H1 (cell line): ENCODE measurements at regions not wholly inside any gene's neighbourhood (a gene's known extent, or its start where the extent isn't known, plus 50 kb on each side); places are given as distances from the start of the nearest gene placed in this dataset.

ENCODE experiments used
- CTCF ChIA-PET: fragments of 300-600 bp; sonication (Branson Sonifier 250); formaldehyde crosslinking; loops from one replicate; lab custom pipeline; 2021; ENCODE audit not compliant: partially characterized antibody; lab: Charles Lee
- POLR2A ChIA-PET: fragments of 300-600 bp; sonication (Branson Sonifier 250); formaldehyde crosslinking; loops from one replicate; lab custom pipeline; 2021; ENCODE audit warnings: inconsistent platforms; ENCODE audit not compliant: partially characterized antibody; lab: Charles Lee
- DNase-seq, 2 experiments: peaks; one replicate each; pipeline versions ENCODE4 v3.0.0 to v3.0.0-alpha.2; 2010 to 2022; ENCODE audit warnings: low spot score in 2 of 2, low read depth in 1 of 2, mixed read lengths in 1 of 2
- FAIRE-seq: peaks from 2 replicates; lab custom pipeline; 2011; peaks lifted over from hg19 to GRCh38; lab: Jason Lieb, UNC
- H2AFZ ChIP-seq: 2 replicates; pipeline ENCODE4 v1.8.1; 2012; ENCODE audit warnings: low read length, inconsistent platforms
- H2AK5ac ChIP-seq: 2 replicates; pipeline ENCODE4 v1.6.1; 2013; ENCODE audit warnings: low read depth, low read length
- H2BK120ac ChIP-seq: replicated peaks from 2 replicates; pipeline ENCODE3; 2013; ENCODE audit warnings: low read depth, low read length, inconsistent platforms
- H2BK12ac ChIP-seq: 2 replicates; pipeline ENCODE4 v1.6.1; 2013; ENCODE audit warnings: low read depth, low read length
- H2BK15ac ChIP-seq: 2 replicates; pipeline ENCODE4 v1.6.1; 2013; ENCODE audit warnings: low read length
- H2BK20ac ChIP-seq: 2 replicates; pipeline ENCODE4 v1.6.1; 2013; ENCODE audit warnings: low read length
- H2BK5ac ChIP-seq: 2 replicates; pipeline ENCODE4 v1.6.1; 2013; ENCODE audit warnings: low read depth, low read length
- H3K14ac ChIP-seq: 2 replicates; pipeline ENCODE4 v1.6.1; 2013; ENCODE audit warnings: inconsistent platforms; ENCODE audit not compliant: insufficient read length
- H3K18ac ChIP-seq: 2 replicates; pipeline ENCODE4 v1.6.1; 2013; ENCODE audit warnings: low read length; ENCODE audit errors: extremely low read depth
- H3K23ac ChIP-seq: 2 replicates; pipeline ENCODE4 v1.6.1; 2013; ENCODE audit warnings: inconsistent platforms; ENCODE audit not compliant: insufficient read length
- H3K23me2 ChIP-seq: 2 replicates; pipeline ENCODE4 v1.6.1; 2013; ENCODE audit warnings: low read depth, low read length
- H3K27ac ChIP-seq: 2 replicates; pipeline ENCODE4 v1.6.1; 2011; ENCODE audit warnings: low read depth, low read length, inconsistent platforms
- H3K27me3 ChIP-seq, 4 experiments: replicated peaks in 1 of 4; 1 replicate in 1 of 4; 2 replicates in 3 of 4; pipeline versions ENCODE4 v1.6.1 to v1.8.1; 2011 to 2013; ENCODE audit warnings: low read length in 3 of 4, mild to moderate bottlenecking in 3 of 4, inconsistent platforms in 2 of 4, mixed read lengths in 2 of 4, moderate library complexity in 1 of 4; ENCODE audit not compliant: control insufficient read depth in 3 of 4, insufficient read depth in 3 of 4; ENCODE audit errors: extremely low read depth in 1 of 4
- H3K36me3 ChIP-seq, 4 experiments: 2 replicates each; pipeline versions ENCODE4 v1.6.1 to v1.8.1; 2011 to 2013; ENCODE audit warnings: mild to moderate bottlenecking in 4 of 4, low read length in 3 of 4, moderate library complexity in 2 of 4, control low read depth in 1 of 4, inconsistent platforms in 1 of 4; ENCODE audit not compliant: insufficient read depth in 4 of 4, control insufficient read depth in 2 of 4
- H3K4ac ChIP-seq: replicated peaks from 2 replicates; pipeline ENCODE3; 2013; ENCODE audit warnings: low read length, low read depth, mixed read lengths, inconsistent platforms; ENCODE audit not compliant: insufficient read length
- H3K4me1 ChIP-seq, 4 experiments: replicated peaks in 1 of 4; 1 replicate in 1 of 4; 2 replicates in 3 of 4; pipeline versions ENCODE4 v1.6.1 to v1.8.1; 2011 to 2013; ENCODE audit warnings: low read length in 3 of 4, inconsistent platforms in 2 of 4, mixed read lengths in 1 of 4; ENCODE audit not compliant: insufficient read depth in 4 of 4, control insufficient read depth in 3 of 4
- H3K4me2 ChIP-seq, 2 experiments: 2 replicates each; pipeline versions ENCODE4 v1.6.1 to v1.8.1; 2011 to 2013; ENCODE audit warnings: low read depth in 2 of 2, low read length in 2 of 2, control low read depth in 1 of 2, inconsistent platforms in 1 of 2, mild to moderate bottlenecking in 1 of 2; ENCODE audit not compliant: insufficient read depth in 1 of 2
- H3K4me3 ChIP-seq, 4 experiments: fragments of 200-600, 300-600 bp in 1 of 4; sonication (generic), shearing (Covaris generic), sonication (Bioruptor Twin) in 1 of 4; 2 replicates each; pipeline versions ENCODE4 v1.5.1 to v1.8.1; 2011 to 2016; ENCODE audit warnings: low read length in 4 of 4, low read depth in 3 of 4, control low read depth in 2 of 4, inconsistent platforms in 2 of 4, mild to moderate bottlenecking in 2 of 4, mixed read lengths in 1 of 4, moderate library complexity in 1 of 4; ENCODE audit not compliant: insufficient read depth in 2 of 4; ENCODE audit errors: extremely low read depth in 1 of 4
- H3K56ac ChIP-seq: replicated peaks from 2 replicates; pipeline ENCODE3; 2013; ENCODE audit warnings: low read depth, mild to moderate bottlenecking, mixed read lengths, low read length, inconsistent platforms; ENCODE audit not compliant: insufficient read length
- H3K79me1 ChIP-seq: 2 replicates; pipeline ENCODE4 v1.6.1; 2013; ENCODE audit warnings: low read depth, low read length, control low read depth
- H3K79me2 ChIP-seq, 2 experiments: 2 replicates each; pipeline versions ENCODE4 v1.6.1 to v1.8.1; 2012 to 2013; ENCODE audit warnings: low read length in 2 of 2, mild to moderate bottlenecking in 2 of 2, inconsistent platforms in 1 of 2; ENCODE audit not compliant: insufficient read depth in 2 of 2, control insufficient read depth in 1 of 2
- H3K9ac ChIP-seq, 4 experiments: replicated peaks in 1 of 4; 1 replicate in 1 of 4; 2 replicates in 3 of 4; pipeline versions ENCODE4 v1.6.1 to v1.8.1; 2011 to 2013; ENCODE audit warnings: low read depth in 3 of 4, low read length in 3 of 4, control low read depth in 2 of 4, mild to moderate bottlenecking in 2 of 4, moderate library complexity in 2 of 4, inconsistent platforms in 1 of 4; ENCODE audit errors: extremely low read depth in 1 of 4
- H3K9me3 ChIP-seq, 2 experiments: 2 replicates each; pipeline versions ENCODE4 v1.6.1 to v1.8.1; 2012 to 2013; ENCODE audit warnings: mild to moderate bottlenecking in 2 of 2, moderate library complexity in 2 of 2, control low read depth in 1 of 2, inconsistent platforms in 1 of 2, low read depth in 1 of 2, low read length in 1 of 2, mixed read lengths in 1 of 2; ENCODE audit not compliant: insufficient read depth in 2 of 2
- H4K20me1 ChIP-seq, 2 experiments: replicated peaks in 1 of 2; 2 replicates each; pipeline versions ENCODE3 to v1.8.1; 2011 to 2013; ENCODE audit warnings: inconsistent platforms in 2 of 2, low read length in 2 of 2, mild to moderate bottlenecking in 1 of 2; ENCODE audit not compliant: insufficient read depth in 2 of 2, control insufficient read depth in 1 of 2
- H4K5ac ChIP-seq: 2 replicates; pipeline ENCODE4 v1.6.1; 2013; ENCODE audit warnings: low read length, low read depth, mixed read lengths, inconsistent platforms; ENCODE audit not compliant: insufficient read length
- H4K8ac ChIP-seq: 2 replicates; pipeline ENCODE4 v1.8.0; 2013; ENCODE audit warnings: mild to moderate bottlenecking, moderate library complexity, low read length, inconsistent platforms; ENCODE audit not compliant: insufficient read depth; ENCODE audit errors: extremely low read depth
- H4K91ac ChIP-seq: replicated peaks from 2 replicates; pipeline ENCODE3; 2013; ENCODE audit warnings: low read length, mixed read lengths, inconsistent platforms; ENCODE audit not compliant: insufficient read length
- BACH1 ChIP-seq: IDR thresholded peaks from 2 replicates; pipeline ENCODE4 v1.6.1; 2012; ENCODE audit warnings: low read length, improper control_type of control experiment
- BRCA1 ChIP-seq: IDR thresholded peaks from 2 replicates; pipeline ENCODE4 v1.6.1; 2012; ENCODE audit warnings: low read depth, low read length, improper control_type of control experiment
- CBX5 ChIP-seq: fragments of 300-800, 300-1000 bp; sonication (generic); IDR thresholded peaks from 2 replicates; pipeline ENCODE4 v1.7.1; 2016; ENCODE audit warnings: antibody characterized with exemption, low read length, low read depth
- EZH2 ChIP-seq: fragments of 200-600 bp; sonication (generic); IDR thresholded peaks from 2 replicates; pipeline ENCODE4 v1.7.1; 2012; ENCODE audit warnings: low read depth, mild to moderate bottlenecking, moderate library complexity, low read length, inconsistent platforms; ENCODE audit not compliant: severe bottlenecking
- JUND ChIP-seq: IDR thresholded peaks from 2 replicates; pipeline ENCODE4 v1.6.1; 2011; ENCODE audit warnings: mild to moderate bottlenecking, improper control_type of control experiment, low read length
- POLR2AphosphoS5 ChIP-seq: IDR thresholded peaks from 2 replicates; pipeline ENCODE4 v1.6.1; 2011; ENCODE audit warnings: low read depth, low read length
- RAD21 ChIP-seq, 2 experiments: IDR thresholded peaks in 1 of 2; conservative IDR thresholded peaks in 1 of 2; 2 replicates each; pipeline ENCODE4 v1.6.1; 2011; ENCODE audit warnings: low read depth in 2 of 2, low read length in 2 of 2, improper control_type of control experiment in 1 of 2, inconsistent platforms in 1 of 2, mild to moderate bottlenecking in 1 of 2, moderate library complexity in 1 of 2
- SUZ12 ChIP-seq: fragments of 200-600 bp; sonication (generic); IDR thresholded peaks from 2 replicates; pipeline ENCODE4 v1.6.1; 2012; ENCODE audit warnings: mild to moderate bottlenecking, inconsistent platforms, low read length, moderate library complexity, mixed read lengths
- TCF12 ChIP-seq: IDR thresholded peaks from 2 replicates; pipeline ENCODE4 v1.6.1; 2011; ENCODE audit warnings: low read depth, mild to moderate bottlenecking, low read length
- YY1 ChIP-seq: IDR thresholded peaks from 2 replicates; pipeline ENCODE4 v1.6.1; 2011; ENCODE audit warnings: low read depth, mild to moderate bottlenecking, low read length
- WGBS, 2 experiments: shearing (Covaris generic) in 1 of 2; methylation state at CpG; one replicate each; pipeline versions ENCODE4 v1.1.6 to v1.1.7; 2013 to 2015; ENCODE audit warnings: low lambda C conversion rate in 2 of 2, mixed read lengths in 2 of 2, inconsistent platforms in 1 of 2, low coverage in 1 of 2, missing lambda C conversion rate in 1 of 2; ENCODE audit not compliant: insufficient replicate concordance in 2 of 2, insufficient coverage in 1 of 2, insufficient read length in 1 of 2; ENCODE audit errors: extremely low coverage in 1 of 2, missing lambda C conversion rate in 1 of 2; 5-methylcytosine and 5-hydroxymethylcytosine counted together

GRCh38 chr3:182460303-182460702 is 333.0 kb upstream of the ATP11B start:
- Histone ChIP-seq H3K9me3 (peaks cover 0 to 3% of the 10 kb centered on the region in 2 experiments; a peak in 1 of 4 replicates), H3K23me2 (no peaks in the 10 kb centered on the region; the same call in 1 of the 2 replicates), H3K36me3 (no peaks in the 10 kb centered on the region), H4K5ac (no peak overlapping the region), H2AFZ (0 out of 2 replicates have a peak overlapping the region, but pooled peaks have one; percentile 47), H4K91ac (no peak overlapping the region), H3K27ac (no peak overlapping the region), H2BK5ac (no peak overlapping the region), H4K20me1 (no peaks in the 10 kb centered on the region), H3K23ac (no peak overlapping the region), H3K4me1 (no peaks in the 10 kb centered on the region), H4K8ac (no peak overlapping the region), H2AK5ac (no peak overlapping the region), H3K4ac (no peak overlapping the region), H3K4me2 (no peak overlapping the region), H3K4me3 (no peak overlapping the region), H2BK12ac (no peak overlapping the region), H3K27me3 (no peaks in the 10 kb centered on the region), H3K18ac (no peak overlapping the region), H2BK120ac (no peak overlapping the region), H3K56ac (no peak overlapping the region), H3K79me2 (no peaks in the 10 kb centered on the region), H3K14ac (no peak overlapping the region), H3K9ac (no peak overlapping the region), H2BK20ac (no peak overlapping the region), H2BK15ac (no peak overlapping the region), H3K79me1 (no peaks in the 10 kb centered on the region)
- WGBS, 2 experiments: 89% methylated on average over 4 of the region's 4 CpGs; no CpG with 5 or more reads in 1 of the 2 experiments
- CTCF ChIA-PET: no interaction called here
- POLR2A ChIA-PET: no interaction called here
- TF ChIP-seq RAD21 (IDR thresholded peaks at IDR 0.05 in 1 of 2, conservative IDR thresholded peaks at IDR 0.05 in 1 of 2; ENCODE audit: low read depth in 2 of 2, low read length in 2 of 2) (no peak), BRCA1 (no peak), EZH2 (no peak), YY1 (no peak), TCF12 (no peak), SUZ12 (no peak), BACH1 (no peak), POLR2AphosphoS5 (no peak), JUND (no peak), CBX5 (no peak)
- FAIRE-seq (no peak), DNase-seq (no peak)
